Trophoblast cell (in vitro differentiated cells and primary cell): ENCODE measurements at regions not wholly inside any gene's neighbourhood (a gene's known extent, or its start where the extent isn't known, plus 50 kb on each side); places are given as distances from the start of the nearest gene placed in this dataset.

Source experiments
- DNase-seq, 2 donors: peaks; one replicate each; pipeline ENCODE4 v3.0.0-alpha.2; 2016
- H2AFZ ChIP-seq: 2 replicates; pipeline ENCODE4 v1.6.1; 2013; ENCODE audit warnings: low read length, moderate library complexity, mild to moderate bottlenecking; ENCODE audit not compliant: insufficient read depth, poor library complexity
- H2AK5ac ChIP-seq: 2 replicates; pipeline ENCODE4 v1.6.1; 2013; ENCODE audit warnings: mild to moderate bottlenecking, low read length
- H2BK120ac ChIP-seq: 2 replicates; pipeline ENCODE4 v1.6.1; 2013; ENCODE audit warnings: low read length, mild to moderate bottlenecking, moderate library complexity; ENCODE audit not compliant: insufficient read depth, poor library complexity
- H2BK12ac ChIP-seq: 2 replicates; pipeline ENCODE4 v1.6.1; 2013; ENCODE audit warnings: mild to moderate bottlenecking, low read length, moderate library complexity
- H2BK5ac ChIP-seq: 2 replicates; pipeline ENCODE4 v1.6.1; 2013; ENCODE audit warnings: low read length, low read depth, moderate library complexity, mild to moderate bottlenecking; ENCODE audit not compliant: poor library complexity
- H3K14ac ChIP-seq: 2 replicates; pipeline ENCODE4 v1.6.1; 2013; ENCODE audit warnings: mild to moderate bottlenecking, low read length
- H3K18ac ChIP-seq: 2 replicates; pipeline ENCODE4 v1.6.1; 2013; ENCODE audit warnings: mild to moderate bottlenecking, low read length
- H3K23ac ChIP-seq: 2 replicates; pipeline ENCODE4 v1.6.1; 2013; ENCODE audit warnings: low read length
- H3K27ac ChIP-seq: 2 replicates; pipeline ENCODE4 v1.5.1; 2013; ENCODE audit warnings: low read depth, mild to moderate bottlenecking, inconsistent platforms, low read length, moderate library complexity
- H3K27me3 ChIP-seq: 2 replicates; pipeline ENCODE4 v1.6.1; 2013; ENCODE audit warnings: inconsistent platforms, mild to moderate bottlenecking, low read length, moderate library complexity; ENCODE audit not compliant: insufficient read depth
- H3K36me3 ChIP-seq, 2 experiments: 1 replicate in 1 of 2; 2 replicates in 1 of 2; pipeline ENCODE4 v1.6.1; 2013; ENCODE audit warnings: low read length in 2 of 2, mild to moderate bottlenecking in 2 of 2, moderate library complexity in 1 of 2; ENCODE audit not compliant: insufficient read depth in 2 of 2, control insufficient read depth in 1 of 2
- H3K4ac ChIP-seq: 2 replicates; pipeline ENCODE4 v1.6.1; 2013; ENCODE audit warnings: low read depth, mild to moderate bottlenecking, low read length, moderate library complexity
- H3K4me1 ChIP-seq, 2 experiments: 1 replicate in 1 of 2; 2 replicates in 1 of 2; pipeline ENCODE4 v1.6.1; 2013; ENCODE audit warnings: low read length in 2 of 2, mild to moderate bottlenecking in 2 of 2, moderate library complexity in 1 of 2; ENCODE audit not compliant: insufficient read depth in 2 of 2, control insufficient read depth in 1 of 2
- H3K4me2 ChIP-seq: 2 replicates; pipeline ENCODE4 v1.6.1; 2013; ENCODE audit warnings: inconsistent platforms, mild to moderate bottlenecking, low read length, moderate library complexity
- H3K4me3 ChIP-seq: 2 replicates; pipeline ENCODE4 v1.5.1; 2013; ENCODE audit warnings: mild to moderate bottlenecking, low read depth, low read length, inconsistent platforms
- H3K79me1 ChIP-seq: one replicate; pipeline ENCODE4 v1.6.1; 2013; ENCODE audit warnings: low read length
- H3K79me2 ChIP-seq: 2 replicates; pipeline ENCODE4 v1.6.1; 2013; ENCODE audit warnings: low read length, mild to moderate bottlenecking; ENCODE audit not compliant: control insufficient read depth, insufficient read depth, poor library complexity
- H3K9ac ChIP-seq: 2 replicates; pipeline ENCODE4 v1.6.1; 2013; ENCODE audit warnings: mild to moderate bottlenecking, low read length
- H3K9me3 ChIP-seq: 2 replicates; pipeline ENCODE4 v1.6.1; 2013; ENCODE audit warnings: low read depth, mild to moderate bottlenecking, control low read depth, inconsistent platforms, low read length; ENCODE audit not compliant: insufficient read depth
- H4K12ac ChIP-seq: 2 replicates; pipeline ENCODE4 v1.6.1; 2013; ENCODE audit warnings: low read depth, mild to moderate bottlenecking, low read length, moderate library complexity
- H4K8ac ChIP-seq: 2 replicates; pipeline ENCODE4 v1.6.1; 2013; ENCODE audit warnings: low read depth, mild to moderate bottlenecking, low read length, moderate library complexity
- H4K91ac ChIP-seq: one replicate; pipeline ENCODE4 v1.6.1; 2013; ENCODE audit warnings: low read depth, mild to moderate bottlenecking, low read length, moderate library complexity
- WGBS: extraction: QIAGEN DNeasy Blood & Tissue Kit; methylation state at CpG from one replicate; pipeline ENCODE4 v1.1.7; 2013; ENCODE audit warnings: missing lambda C conversion rate; ENCODE audit not compliant: insufficient read length, insufficient coverage; ENCODE audit errors: extremely low coverage; 5-methylcytosine and 5-hydroxymethylcytosine counted together

GRCh38 chr6:164563924-164564323 lies 745.5 kb downstream of the C6orf118 start:
- no peaks in the 10 kb centered on the region for H3K4me1 ChIP-seq
- H2AK5ac ChIP-seq, result no peak overlapping the region
- no peak overlapping the region for H3K4me3 ChIP-seq
- no peak overlapping the region for H2AFZ ChIP-seq
- H3K18ac ChIP-seq, result no peak overlapping the region
- no peak overlapping the region for H2BK120ac ChIP-seq
- no peak overlapping the region for H3K9ac ChIP-seq
- no peaks in the 10 kb centered on the region for H3K79me1 ChIP-seq
- H4K8ac ChIP-seq, result no peak overlapping the region
- H3K27ac ChIP-seq, result no peak overlapping the region
- no peak overlapping the region for H4K91ac ChIP-seq
- H3K23ac ChIP-seq, result no peak overlapping the region
- H3K27me3 ChIP-seq, result no peaks in the 10 kb centered on the region
- H2BK12ac ChIP-seq, result no peak overlapping the region
- peaks cover 4% of the 10 kb centered on the region for H3K9me3 ChIP-seq
- no CpG with 5 or more reads among the region's 2 CpGs for WGBS
- no peaks in the 10 kb centered on the region for H3K79me2 ChIP-seq
- H2BK5ac ChIP-seq, result no peak overlapping the region
- no peak overlapping the region for H3K14ac ChIP-seq
- no peaks in the 10 kb centered on the region for H3K36me3 ChIP-seq
- no peak for DNase-seq
- no peak overlapping the region for H3K4ac ChIP-seq
- H4K12ac ChIP-seq, result no peak overlapping the region
- H3K4me2 ChIP-seq, result no peak overlapping the region

- Histone ChIP-seq H3K23ac (no peak overlapping the region), H3K79me2 (no peaks in the 10 kb centered on the region), H3K18ac (no peak overlapping the region), H3K4me1 (no peaks in the 10 kb centered on the region), H3K9me3 (peaks cover 4% of the 10 kb centered on the region), H4K12ac (no peak overlapping the region), H4K91ac (no peak overlapping the region), H2AK5ac (no peak overlapping the region), H2BK120ac (no peak overlapping the region), H3K27me3 (no peaks in the 10 kb centered on the region), H4K8ac (no peak overlapping the region), H3K4ac (no peak overlapping the region), H3K27ac (no peak overlapping the region), H2AFZ (no peak overlapping the region), H3K4me2 (no peak overlapping the region), H3K14ac (no peak overlapping the region), H3K4me3 (no peak overlapping the region), H3K79me1 (no peaks in the 10 kb centered on the region), H3K9ac (no peak overlapping the region), H3K36me3 (no peaks in the 10 kb centered on the region), H2BK5ac (no peak overlapping the region), H2BK12ac (no peak overlapping the region)
- no peak for DNase-seq
- WGBS, result no CpG with 5 or more reads among the region's 1 CpG
Observed at GRCh38 chr6:164561656-164562055, 747.7 kb downstream of the C6orf118 start.

GRCh38 chr6:164554700-164555476 lies 754.5 kb downstream of the C6orf118 start:
- no peak overlapping the region for H4K91ac ChIP-seq
- H3K9ac ChIP-seq, result no peak overlapping the region
- H3K27ac ChIP-seq, result no peak overlapping the region
- no peak overlapping the region for H3K14ac ChIP-seq
- WGBS, result no CpG with 5 or more reads among the region's 10 CpGs
- H2BK120ac ChIP-seq, result no peak overlapping the region
- no peak overlapping the region for H2AK5ac ChIP-seq
- no peak overlapping the region for H4K12ac ChIP-seq
- H4K8ac ChIP-seq, result no peak overlapping the region
- H3K79me2 ChIP-seq, result no peaks in the 10 kb centered on the region
- no peaks in the 10 kb centered on the region for H3K27me3 ChIP-seq
- no peaks in the 10 kb centered on the region for H3K36me3 ChIP-seq
- no peak overlapping the region for H3K18ac ChIP-seq
- DNase-seq, result no peak
- H3K4ac ChIP-seq, result no peak overlapping the region
- H2AFZ ChIP-seq, result no peak overlapping the region
- no peak overlapping the region for H2BK12ac ChIP-seq
- no peaks in the 10 kb centered on the region for H3K79me1 ChIP-seq
- H2BK5ac ChIP-seq, result no peak overlapping the region
- no peaks in the 10 kb centered on the region for H3K9me3 ChIP-seq
- no peaks in the 10 kb centered on the region for H3K4me1 ChIP-seq
- H3K4me3 ChIP-seq, result no peak overlapping the region
- H3K23ac ChIP-seq, result no peak overlapping the region
- H3K4me2 ChIP-seq, result no peak overlapping the region

- no CpG with 5 or more reads among the region's 3 CpGs for WGBS
- Histone ChIP-seq H2AFZ (no peak overlapping the region), H2BK12ac (no peak overlapping the region), H3K9ac (no peak overlapping the region), H3K27ac (no peak overlapping the region), H3K4me1 (no peaks in the 10 kb centered on the region), H4K91ac (no peak overlapping the region), H3K79me2 (no peaks in the 10 kb centered on the region), H4K8ac (no peak overlapping the region), H3K4ac (no peak overlapping the region), H4K12ac (no peak overlapping the region), H3K14ac (no peak overlapping the region), H3K23ac (no peak overlapping the region), H3K79me1 (no peaks in the 10 kb centered on the region), H2BK120ac (no peak overlapping the region), H3K4me3 (no peak overlapping the region), H2BK5ac (no peak overlapping the region), H3K4me2 (no peak overlapping the region), H3K27me3 (no peaks in the 10 kb centered on the region), H3K18ac (no peak overlapping the region), H3K9me3 (no peaks in the 10 kb centered on the region), H3K36me3 (no peaks in the 10 kb centered on the region), H2AK5ac (no peak overlapping the region)
- DNase-seq, result no peak
Observed at GRCh38 chr6:164554226-164554625, 755.2 kb downstream of the C6orf118 start.
